PC-3 (cell line): ENCODE measurements at regions not wholly inside any gene's neighbourhood (a gene's known extent, or its start where the extent isn't known, plus 50 kb on each side); places are given as distances from the start of the nearest gene placed in this dataset.

Experiments used
- ATAC-seq: fragments of 200-7000 bp; cut with Tn5 transposase; 2 replicates; pipeline ENCODE4 v1.9.1; 2020; ENCODE audit warnings: mild to moderate bottlenecking, moderate library complexity
- BruUV-seq: library from RNA; stranded (reverse); fragments of 400-500 nt; replicated peaks from 2 replicates; lab custom pipeline; 2021; lab: Mats Ljungman, UMichigan
- CTCF ChIA-PET: fragments of 300-600 bp; sonication (Branson Sonifier 250); formaldehyde crosslinking; loops from one replicate; lab custom pipeline; 2022; ENCODE audit warnings: antibody characterized with exemption; lab: Charles Lee
- POLR2A ChIA-PET: fragments of 300-600 bp; sonication (Branson Sonifier 250); formaldehyde crosslinking; loops from one replicate; lab custom pipeline; 2022; ENCODE audit warnings: antibody characterized with exemption; ENCODE audit not compliant: unreplicated experiment; lab: Charles Lee
- DNase-seq: peaks from one replicate; pipeline ENCODE4 v3.0.0-alpha.2; 2015
- H2AFZ ChIP-seq: fragments of 300-600 bp; sonication (generic); 2 replicates; pipeline ENCODE4 v1.6.0; 2016; ENCODE audit warnings: antibody characterized with exemption, low read length
- H3F3A ChIP-seq: fragments of 300-600 bp; sonication (generic); one replicate; pipeline ENCODE4 v1.6.0; 2017; ENCODE audit warnings: antibody characterized with exemption, low read length, control low read depth, mild to moderate bottlenecking; ENCODE audit not compliant: unreplicated experiment
- H3K27ac ChIP-seq: fragments of 300-600 bp; sonication (generic); 2 replicates; pipeline ENCODE4 v1.5.1; 2016; ENCODE audit warnings: mild to moderate bottlenecking, low read length
- H3K27me3 ChIP-seq: fragments of 300-600 bp; sonication (generic); 2 replicates; pipeline ENCODE4 v1.6.1; 2016; ENCODE audit warnings: low read length, mixed read lengths
- H3K36me3 ChIP-seq: fragments of 300-600 bp; sonication (generic); 2 replicates; pipeline ENCODE4 v1.6.1; 2016; ENCODE audit warnings: low read depth, mixed run types, low read length, mixed read lengths
- H3K4me1 ChIP-seq: fragments of 300-600 bp; sonication (generic); 2 replicates; pipeline ENCODE4 v1.5.1; 2016; ENCODE audit warnings: low read length; ENCODE audit not compliant: insufficient read depth
- H3K4me2 ChIP-seq: fragments of 300-600 bp; sonication (generic); 2 replicates; pipeline ENCODE4 v1.6.0; 2016; ENCODE audit warnings: low read length
- H3K4me3 ChIP-seq: fragments of 300-600 bp; sonication (generic); 2 replicates; pipeline ENCODE4 v1.5.1; 2016; ENCODE audit warnings: mild to moderate bottlenecking, low read length, mixed read lengths
- H3K79me2 ChIP-seq: fragments of 300-600 bp; sonication (generic); 2 replicates; pipeline ENCODE4 v1.6.1; 2017; ENCODE audit warnings: low read length, mixed read lengths
- H3K9ac ChIP-seq: fragments of 300-600 bp; sonication (generic); 2 replicates; pipeline ENCODE4 v1.6.0; 2016; ENCODE audit warnings: mild to moderate bottlenecking, low read length
- H3K9me2 ChIP-seq: fragments of 300-600 bp; sonication (generic); replicated peaks from 2 replicates; pipeline ENCODE4 v1.6.1; 2016; ENCODE audit warnings: mixed run types, low read length, mixed read lengths
- H3K9me3 ChIP-seq: fragments of 300-600 bp; sonication (generic); 2 replicates; pipeline ENCODE4 v1.6.1; 2016; ENCODE audit warnings: low read length, mixed read lengths
- H4K20me1 ChIP-seq: fragments of 300-600 bp; sonication (generic); 2 replicates; pipeline ENCODE4 v1.6.1; 2016; ENCODE audit warnings: low read length, mixed read lengths
- EZH2 ChIP-seq: fragments of 300-600 bp; sonication (generic); IDR thresholded peaks from one replicate; pipeline ENCODE4 v1.6.1; 2017; ENCODE audit warnings: antibody characterized with exemption, mild to moderate bottlenecking, low read length; ENCODE audit not compliant: unreplicated experiment
- EZH2phosphoT487 ChIP-seq: fragments of 300-600 bp; sonication (generic); IDR thresholded peaks from 2 replicates; pipeline ENCODE4 v1.6.1; 2018; ENCODE audit warnings: mild to moderate bottlenecking, antibody characterized with exemption, low read length, borderline replicate concordance
- intact Hi-C: fragments of 100-400 bp; cut with micrococcal nuclease; formaldehyde crosslinking; loops from 2 replicates; pipeline ENCODE4 v1.9.0; 2023
- TF ChIP-seq, protein P1 (sequence below): fragments of 300-600 bp; sonication (generic); conservative IDR thresholded peaks from 2 replicates; pipeline ENCODE4 v1.5.1; 2017; ENCODE audit warnings: antibody characterized with exemption, low read depth, mild to moderate bottlenecking, low read length

DNA sequence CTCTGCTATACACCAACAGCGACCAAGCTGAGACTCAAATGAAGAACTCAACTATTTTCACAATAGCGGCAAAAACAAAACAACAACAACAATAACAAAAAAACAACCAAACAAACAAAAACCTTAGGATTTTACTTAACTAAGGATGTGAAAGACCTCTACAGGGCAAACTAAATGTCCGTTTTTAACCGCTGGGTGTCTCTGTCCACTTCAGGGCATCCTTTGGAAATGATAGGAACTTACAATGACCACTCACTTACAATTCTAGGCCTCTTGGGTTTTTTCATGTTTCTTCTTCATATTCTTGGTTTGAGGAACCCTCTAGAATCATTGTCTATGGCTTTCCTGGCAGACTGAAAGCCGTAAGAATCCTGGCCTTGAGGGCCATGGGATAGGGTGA is 134.0 kb upstream of the FAM78B start:
- intact Hi-C loops: no loop called here

GRCh38 chr1:166302989-166303758 is 136.4 kb upstream of the FAM78B start:
- ChIA-PET POLR2A (no interaction called here), CTCF (no interaction called here)
- Histone ChIP-seq H3K9me2 (no peaks in the 10 kb centered on the region), H2AFZ (no peak overlapping the region), H3K27ac (no peak overlapping the region), H3K27me3 (peaks cover 20% of the 10 kb centered on the region; the same call in 1 of the 2 replicates), H3K9ac (no peak overlapping the region), H3K79me2 (no peaks in the 10 kb centered on the region), H3K36me3 (no peaks in the 10 kb centered on the region), H3K4me2 (no peak overlapping the region), H3F3A (no peaks in the 10 kb centered on the region), H4K20me1 (no peaks in the 10 kb centered on the region), H3K4me3 (no peak overlapping the region), H3K9me3 (no peaks in the 10 kb centered on the region), H3K4me1 (no peaks in the 10 kb centered on the region)
- DNase-seq (no peak), ATAC-seq (no peak)
- BruUV-seq: no TSS peak
- intact Hi-C loops: no loop called here
- no peak for TF ChIP-seq EZH2phosphoT487
- TF ChIP-seq, protein P1, sequence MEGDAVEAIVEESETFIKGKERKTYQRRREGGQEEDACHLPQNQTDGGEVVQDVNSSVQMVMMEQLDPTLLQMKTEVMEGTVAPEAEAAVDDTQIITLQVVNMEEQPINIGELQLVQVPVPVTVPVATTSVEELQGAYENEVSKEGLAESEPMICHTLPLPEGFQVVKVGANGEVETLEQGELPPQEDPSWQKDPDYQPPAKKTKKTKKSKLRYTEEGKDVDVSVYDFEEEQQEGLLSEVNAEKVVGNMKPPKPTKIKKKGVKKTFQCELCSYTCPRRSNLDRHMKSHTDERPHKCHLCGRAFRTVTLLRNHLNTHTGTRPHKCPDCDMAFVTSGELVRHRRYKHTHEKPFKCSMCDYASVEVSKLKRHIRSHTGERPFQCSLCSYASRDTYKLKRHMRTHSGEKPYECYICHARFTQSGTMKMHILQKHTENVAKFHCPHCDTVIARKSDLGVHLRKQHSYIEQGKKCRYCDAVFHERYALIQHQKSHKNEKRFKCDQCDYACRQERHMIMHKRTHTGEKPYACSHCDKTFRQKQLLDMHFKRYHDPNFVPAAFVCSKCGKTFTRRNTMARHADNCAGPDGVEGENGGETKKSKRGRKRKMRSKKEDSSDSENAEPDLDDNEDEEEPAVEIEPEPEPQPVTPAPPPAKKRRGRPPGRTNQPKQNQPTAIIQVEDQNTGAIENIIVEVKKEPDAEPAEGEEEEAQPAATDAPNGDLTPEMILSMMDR: no peak
- TF ChIP-seq EZH2: no peak

More for the DNA sequence above, 134.0 kb upstream of the FAM78B start:
- H2AFZ ChIP-seq: no peak overlapping the region
- POLR2A ChIA-PET: no interaction called here
- no peaks in the 10 kb centered on the region for H3K79me2 ChIP-seq
- H3K9me2 ChIP-seq: no peaks in the 10 kb centered on the region
- H3K27me3 ChIP-seq: peaks cover 24% of the 10 kb centered on the region; the same call in 1 of the 2 replicates
- TF ChIP-seq EZH2phosphoT487: no peak
- TF ChIP-seq EZH2: no peak
- TF ChIP-seq, protein P1: peak; percentile 43
- H3F3A ChIP-seq: no peaks in the 10 kb centered on the region
- no peaks in the 10 kb centered on the region for H4K20me1 ChIP-seq
- H3K4me3 ChIP-seq: no peak overlapping the region
- no peak overlapping the region for H3K9ac ChIP-seq
- no peaks in the 10 kb centered on the region for H3K9me3 ChIP-seq
- ATAC-seq (no peak), DNase-seq (peak; percentile 20)
- H3K4me1 ChIP-seq: no peaks in the 10 kb centered on the region
- no TSS peak for BruUV-seq
- no peak overlapping the region for H3K4me2 ChIP-seq
- no peaks in the 10 kb centered on the region for H3K36me3 ChIP-seq
- no peak overlapping the region for H3K27ac ChIP-seq
- CTCF ChIA-PET: no interaction called here

GRCh38 chr1:166304131-166304530 is 137.3 kb upstream of the FAM78B start:
- Histone ChIP-seq H3K9me2 (no peaks in the 10 kb centered on the region), H3K4me1 (no peaks in the 10 kb centered on the region), H3K79me2 (no peaks in the 10 kb centered on the region), H3K9me3 (no peaks in the 10 kb centered on the region), H3K27ac (no peak overlapping the region), H3K4me2 (no peak overlapping the region), H3K27me3 (peaks cover 20% of the 10 kb centered on the region; the same call in 1 of the 2 replicates), H3K4me3 (no peak overlapping the region), H4K20me1 (no peaks in the 10 kb centered on the region), H3K36me3 (no peaks in the 10 kb centered on the region), H3F3A (no peaks in the 10 kb centered on the region), H2AFZ (no peak overlapping the region), H3K9ac (no peak overlapping the region)
- ChIA-PET POLR2A (no interaction called here), CTCF (no interaction called here)
- BruUV-seq: no TSS peak
- intact Hi-C loops: no loop called here
- ATAC-seq (no peak), DNase-seq (no peak)
- no peak for TF ChIP-seq EZH2phosphoT487
- TF ChIP-seq, protein P1: no peak
